Smooth muscle cell of the brain vasculature (primary cell): ENCODE measurements at regions not wholly inside any gene's neighbourhood (a gene's known extent, or its start where the extent isn't known, plus 50 kb on each side); places are given as distances from the start of the nearest gene placed in this dataset.
"Not testable (repeated sequence)": the region's sequence is repeated elsewhere in the genome, so short reads cannot be mapped to it uniquely, and the experiment has no call there.

Source experiments
- DNase-seq: peaks from one replicate; pipeline ENCODE4 v3.0.0-alpha.2; 2012; ENCODE audit warnings: low read depth, low spot score

DNA sequence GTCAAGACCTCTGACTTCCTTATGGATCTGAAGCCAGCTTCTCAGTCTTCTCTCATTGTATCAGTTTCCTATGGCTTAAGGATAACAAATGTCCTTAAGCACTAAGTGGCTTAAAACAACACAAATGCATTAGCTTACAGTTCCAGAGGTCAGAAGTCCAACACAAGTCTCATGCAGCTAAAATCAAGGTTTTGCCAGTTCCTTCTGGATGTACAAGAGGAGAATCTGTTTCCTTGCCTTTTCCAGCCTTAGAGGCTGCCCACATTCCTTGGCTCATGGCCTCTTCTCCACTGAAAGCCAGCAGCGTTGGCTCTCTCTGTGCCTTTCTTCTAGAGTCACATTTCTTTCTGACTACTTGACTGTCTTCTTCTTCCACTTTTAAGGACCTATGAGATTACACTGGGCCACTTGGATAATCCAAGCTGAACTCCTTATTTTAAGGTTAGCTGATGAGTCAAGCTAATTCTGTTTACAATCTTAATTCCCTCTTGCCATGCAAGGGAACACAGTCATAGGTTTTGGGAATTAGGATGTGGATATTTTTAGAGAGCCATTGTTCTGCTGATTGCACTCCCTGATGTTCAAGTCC is 179.0 kb downstream of the BCAS1 start:
- DNase-seq, result no peak

DNA sequence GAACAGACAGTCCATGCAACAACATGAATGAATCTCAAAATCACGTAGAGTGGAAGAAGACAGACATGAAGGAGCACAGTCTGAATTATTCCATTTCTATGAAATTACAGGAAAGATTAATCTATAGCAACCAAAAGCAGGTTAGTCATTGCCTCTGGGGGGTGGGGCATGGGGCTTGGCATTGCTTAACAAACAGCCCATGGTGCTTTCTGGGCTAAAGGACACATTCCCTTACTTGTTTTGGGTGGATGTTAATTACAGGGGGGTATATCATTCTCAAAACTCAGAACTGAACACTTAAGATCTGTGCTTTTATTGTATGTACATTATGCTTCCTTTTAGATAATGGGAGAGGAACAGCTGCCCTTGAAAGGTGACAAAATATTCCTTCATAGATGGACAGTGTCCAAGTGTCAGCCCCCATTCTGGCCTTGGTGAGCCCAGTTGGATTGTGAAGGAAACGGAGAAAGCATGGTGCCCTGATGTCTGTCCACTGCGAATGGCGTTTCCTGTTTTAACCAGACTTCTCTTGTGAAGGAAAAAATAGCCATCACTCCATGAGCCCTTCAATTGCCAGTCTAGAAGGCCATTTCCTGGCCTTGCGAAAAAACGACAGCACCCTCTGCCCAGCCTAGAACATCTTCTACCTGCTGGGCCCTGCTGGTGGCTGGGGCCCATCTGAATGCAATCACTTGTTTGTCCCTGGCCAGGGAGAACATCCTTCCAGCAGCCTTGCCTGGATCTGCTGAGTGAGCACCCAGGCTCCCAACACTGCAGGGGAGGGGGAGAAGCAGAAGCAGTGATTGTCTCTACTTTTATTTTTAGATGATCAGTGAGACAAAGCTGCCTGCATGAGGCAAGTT is 179.7 kb downstream of the BCAS1 start:
- DNase-seq, result no peak

DNA sequence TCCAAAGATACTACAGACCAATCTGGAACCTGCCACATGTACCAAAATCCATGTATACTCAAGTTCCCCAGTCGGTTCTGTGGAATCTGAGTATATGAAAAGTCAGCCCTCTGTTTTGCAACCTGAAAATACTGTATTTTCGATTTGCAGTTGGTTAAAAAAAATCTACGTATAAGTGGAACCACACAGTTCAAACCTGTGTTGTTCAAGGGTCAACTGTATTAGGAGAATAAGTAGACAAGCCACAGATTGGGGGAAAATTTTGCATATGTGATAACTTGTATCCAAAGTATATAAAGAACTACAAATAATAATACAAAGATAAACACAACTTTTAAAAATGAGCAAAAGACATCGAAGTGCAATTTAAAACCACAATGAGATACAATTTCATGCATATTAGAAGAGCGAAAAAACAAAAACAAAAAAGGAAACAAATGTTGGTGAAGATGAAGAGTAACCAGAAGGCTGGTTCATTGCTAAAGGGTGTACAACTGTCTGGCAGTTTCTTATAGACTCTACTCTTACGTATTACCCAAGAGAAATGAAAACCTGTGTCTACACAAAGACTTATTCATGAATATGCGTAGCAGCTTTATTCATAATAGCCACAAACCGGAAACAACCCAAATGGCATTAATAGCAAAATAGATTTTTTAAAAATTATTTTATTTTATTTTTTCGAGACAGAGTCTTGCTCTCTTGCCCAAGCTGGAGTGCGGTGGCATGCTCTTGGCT is 180.8 kb downstream of the BCAS1 start:
- no peak for DNase-seq

DNA sequence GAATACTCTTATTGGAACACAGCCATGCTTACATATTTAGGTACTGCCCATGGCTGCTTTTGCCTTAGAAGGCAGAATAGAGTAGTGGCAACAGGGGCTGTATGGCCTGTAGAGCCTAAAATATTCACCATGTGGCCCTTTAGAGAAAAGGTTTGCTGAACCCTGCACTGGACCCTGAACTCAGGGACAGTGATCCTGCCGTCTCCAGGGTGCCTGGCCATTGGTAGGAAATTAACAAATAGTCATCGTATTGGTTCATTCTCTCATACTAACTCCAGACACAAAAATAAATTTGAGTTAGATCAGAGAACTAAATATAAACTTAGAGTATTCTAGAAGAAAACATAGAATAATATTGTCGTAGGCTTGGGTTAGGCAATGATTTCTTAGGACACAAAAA is 181.4 kb downstream of the BCAS1 start:
- no peak for DNase-seq

DNA sequence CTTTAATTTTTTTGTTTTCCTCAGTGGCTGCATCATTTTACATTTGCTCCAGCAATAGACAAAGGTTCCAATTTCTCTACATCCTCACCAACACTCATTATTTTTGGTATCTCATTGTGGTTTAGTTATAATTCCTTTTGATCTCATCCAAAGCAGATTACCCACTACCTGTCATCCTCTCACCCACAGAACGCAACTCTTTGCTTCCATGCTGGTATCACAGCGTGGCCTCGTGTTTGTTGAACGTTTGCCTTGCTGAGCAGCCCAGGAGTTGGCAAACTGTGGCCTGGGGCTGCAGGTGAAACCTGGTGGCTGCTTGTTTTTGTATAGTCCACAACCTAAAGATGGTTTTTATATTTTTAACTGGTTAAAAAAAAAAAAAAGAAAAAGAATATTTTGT is 181.9 kb downstream of the BCAS1 start:
- DNase-seq, result no peak

DNA sequence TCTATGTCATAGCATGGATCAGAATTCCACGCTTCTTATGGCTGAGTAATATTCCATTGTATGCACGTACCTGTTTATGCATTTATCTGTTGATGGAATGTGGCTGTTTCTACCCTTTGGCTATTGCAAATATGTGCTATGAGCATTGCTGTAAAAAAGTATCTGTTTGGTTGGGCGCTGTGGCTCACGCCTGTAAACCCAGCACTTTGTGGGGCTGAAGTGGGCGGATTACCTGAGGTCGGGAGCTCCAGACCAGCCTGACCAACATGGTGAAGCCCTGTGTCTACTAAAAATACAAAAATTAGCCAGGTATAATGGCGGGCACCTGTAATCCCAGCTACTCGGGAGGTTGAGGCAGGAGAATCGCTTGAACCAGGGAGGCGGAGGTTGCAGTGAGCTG is 182.4 kb downstream of the BCAS1 start:
- DNase-seq, result no peak

DNA sequence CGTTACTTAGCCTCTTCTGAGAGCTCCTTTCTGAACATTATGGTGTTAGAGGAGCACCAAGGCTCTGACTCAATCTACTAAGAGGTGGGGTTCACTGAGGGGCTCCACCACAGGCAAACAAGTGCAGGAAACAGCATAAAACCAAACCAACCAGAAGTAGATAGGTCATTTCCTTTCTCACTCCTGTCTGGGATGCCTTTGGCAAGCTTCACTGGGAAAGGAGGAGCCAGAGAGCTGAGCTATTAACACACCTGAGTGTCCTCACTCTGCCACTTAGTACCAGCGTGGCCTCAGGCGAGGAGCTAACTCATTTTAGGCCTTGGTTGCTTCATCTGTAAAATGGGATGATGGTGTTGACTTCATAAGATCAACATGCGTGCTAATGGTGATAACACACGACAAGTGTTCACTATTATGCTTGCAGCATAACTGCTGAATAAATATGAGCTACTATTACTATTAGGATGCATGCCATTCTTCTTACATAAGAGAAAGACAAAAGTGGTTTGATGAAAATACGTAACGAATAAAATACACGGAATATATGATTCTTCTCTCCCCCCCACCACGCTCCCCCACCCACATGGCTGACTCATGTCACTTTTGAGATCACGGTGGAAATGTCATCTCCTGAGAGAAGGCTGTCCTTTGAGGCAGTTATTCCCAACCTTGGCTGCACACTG is 185.4 kb downstream of the BCAS1 start:
- no peak for DNase-seq

DNA sequence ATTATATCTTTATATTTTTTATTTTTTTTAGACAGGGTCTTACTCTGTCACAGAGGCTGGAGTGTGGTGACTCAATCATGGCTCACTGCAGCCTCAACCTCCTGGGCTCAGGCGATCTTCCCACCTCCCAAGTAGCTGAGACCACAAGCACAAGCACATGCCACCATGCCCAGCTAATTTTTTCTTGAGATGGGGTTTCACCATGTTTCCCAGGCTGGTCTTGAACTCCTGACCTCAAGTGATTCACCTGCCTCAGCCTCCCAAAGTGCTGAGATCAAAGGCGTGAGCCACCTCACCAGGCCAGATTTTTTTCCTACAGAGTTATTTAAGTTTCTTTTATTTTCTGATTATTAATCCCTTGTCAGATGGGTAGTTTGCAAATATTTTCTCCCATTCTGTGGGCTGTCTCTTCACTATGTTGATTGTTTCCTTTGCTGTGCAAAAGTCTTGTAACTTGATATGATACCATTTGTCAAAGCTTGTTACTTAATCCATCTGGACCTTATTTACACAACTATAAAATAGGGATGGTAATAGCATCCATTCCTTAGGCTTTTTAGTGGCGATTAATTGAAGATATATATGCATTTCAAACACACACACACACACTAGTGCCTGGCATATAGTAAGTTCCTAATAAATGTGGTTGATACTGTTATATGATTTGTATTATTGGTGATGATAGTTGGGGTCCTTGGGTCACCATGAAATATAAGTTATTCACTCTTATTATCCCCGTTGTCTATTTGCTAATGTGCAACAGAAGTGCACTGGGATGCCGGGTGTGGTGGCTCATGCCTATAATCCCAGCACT is 187.1 kb downstream of the BCAS1 start:
- DNase-seq, result no peak

DNA sequence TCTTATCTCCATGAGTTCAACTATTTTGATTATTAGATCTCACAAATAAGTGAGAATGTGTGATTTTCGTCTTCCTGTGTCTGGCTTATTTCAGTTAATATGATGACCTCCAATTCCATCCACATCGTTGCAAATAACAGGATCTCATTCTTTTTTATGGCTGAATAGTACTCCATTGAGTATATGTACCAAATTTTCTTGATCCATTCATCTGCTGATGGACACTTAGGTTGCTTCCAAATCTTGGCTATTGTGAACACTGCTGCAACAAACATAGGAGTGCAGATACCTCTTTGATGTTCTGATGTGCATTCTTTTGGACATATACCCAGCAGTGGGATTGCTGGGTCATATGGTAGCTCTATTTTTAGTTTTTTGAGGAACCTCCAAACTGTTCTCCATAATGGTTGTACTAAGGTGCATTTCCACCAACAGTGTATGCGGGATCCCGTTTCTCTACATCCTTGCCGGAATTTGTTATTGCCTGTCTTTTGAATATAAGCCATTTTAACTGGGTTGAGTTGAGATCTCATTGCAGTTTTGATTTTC is 187.9 kb downstream of the BCAS1 start:
- not testable (repeated sequence) for DNase-seq

DNA sequence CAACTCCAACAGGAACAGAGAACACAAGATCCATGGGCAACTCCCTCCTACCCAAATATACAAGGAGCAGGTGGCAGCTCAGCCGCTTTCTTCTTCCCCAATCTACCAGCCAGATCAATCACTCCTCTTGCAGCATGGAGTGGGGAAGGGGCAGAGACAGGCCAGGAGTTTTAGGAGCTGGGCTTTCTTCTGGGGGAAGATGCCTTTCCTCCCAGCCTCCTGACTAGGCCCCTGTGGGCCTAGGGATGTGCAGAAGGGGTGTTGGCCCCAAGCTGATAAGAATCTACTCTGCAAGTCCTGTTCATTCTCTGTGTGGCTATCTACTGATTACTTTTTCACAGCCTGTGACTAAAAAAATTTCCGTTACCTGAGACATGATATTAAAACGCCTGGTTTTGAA is 189.0 kb downstream of the BCAS1 start:
- no peak for DNase-seq

DNA sequence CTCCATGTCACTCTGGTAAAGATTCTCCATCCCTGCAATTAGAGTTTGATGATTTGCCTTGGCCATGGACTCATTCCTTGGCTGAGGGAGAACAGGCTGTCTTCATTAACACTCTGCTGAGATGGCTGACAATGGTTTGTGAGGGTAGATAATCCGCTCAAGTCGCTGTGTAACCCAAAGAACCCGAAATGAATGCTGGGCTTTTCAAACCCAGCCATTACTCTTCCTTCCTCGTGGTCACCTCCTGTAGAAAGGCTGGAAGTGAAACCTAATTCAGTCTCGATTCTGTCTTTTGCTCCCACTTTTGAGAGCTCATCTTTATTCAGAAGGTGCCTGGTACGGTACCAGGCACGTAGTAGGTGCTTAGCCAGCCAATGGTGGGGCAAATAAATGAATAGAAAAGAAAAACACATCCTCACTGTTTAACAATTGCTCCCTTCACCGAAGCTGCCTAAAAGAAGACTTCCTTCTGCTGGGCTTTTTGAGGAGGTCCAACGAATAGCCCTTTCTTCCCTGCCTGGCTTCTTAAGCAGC is 190.2 kb downstream of the BCAS1 start:
- DNase-seq, result no peak

DNA sequence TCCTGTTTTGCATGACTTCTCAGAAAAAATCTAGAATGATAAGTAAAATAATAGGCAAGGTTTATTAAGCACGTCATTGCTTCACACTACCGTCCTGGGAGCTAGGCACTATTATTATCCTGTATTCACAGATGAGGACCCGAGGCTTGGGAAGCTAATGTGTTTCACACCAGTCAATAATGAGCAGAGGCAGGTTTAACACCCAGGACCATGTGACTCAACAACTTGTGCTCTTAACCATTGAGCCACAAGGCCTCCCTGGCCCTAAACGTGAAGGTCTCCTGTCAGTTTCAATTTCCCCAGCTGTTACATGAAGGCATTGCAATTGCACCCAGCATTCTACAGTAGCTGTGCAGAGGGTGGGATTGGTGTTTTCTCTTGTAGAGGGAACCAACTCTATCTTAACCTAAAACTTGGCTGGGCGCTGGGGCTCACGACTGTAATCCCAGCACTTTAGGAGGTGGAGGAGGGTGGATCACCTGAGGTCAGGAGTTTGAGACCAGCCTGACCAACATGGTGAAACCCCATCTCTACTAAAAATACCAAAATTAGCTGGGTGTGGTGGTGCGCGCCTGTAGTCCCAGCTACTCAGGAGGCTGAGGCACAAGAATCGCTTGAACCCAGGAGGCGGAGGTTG is 191.2 kb downstream of the BCAS1 start:
- DNase-seq, result no peak

DNA sequence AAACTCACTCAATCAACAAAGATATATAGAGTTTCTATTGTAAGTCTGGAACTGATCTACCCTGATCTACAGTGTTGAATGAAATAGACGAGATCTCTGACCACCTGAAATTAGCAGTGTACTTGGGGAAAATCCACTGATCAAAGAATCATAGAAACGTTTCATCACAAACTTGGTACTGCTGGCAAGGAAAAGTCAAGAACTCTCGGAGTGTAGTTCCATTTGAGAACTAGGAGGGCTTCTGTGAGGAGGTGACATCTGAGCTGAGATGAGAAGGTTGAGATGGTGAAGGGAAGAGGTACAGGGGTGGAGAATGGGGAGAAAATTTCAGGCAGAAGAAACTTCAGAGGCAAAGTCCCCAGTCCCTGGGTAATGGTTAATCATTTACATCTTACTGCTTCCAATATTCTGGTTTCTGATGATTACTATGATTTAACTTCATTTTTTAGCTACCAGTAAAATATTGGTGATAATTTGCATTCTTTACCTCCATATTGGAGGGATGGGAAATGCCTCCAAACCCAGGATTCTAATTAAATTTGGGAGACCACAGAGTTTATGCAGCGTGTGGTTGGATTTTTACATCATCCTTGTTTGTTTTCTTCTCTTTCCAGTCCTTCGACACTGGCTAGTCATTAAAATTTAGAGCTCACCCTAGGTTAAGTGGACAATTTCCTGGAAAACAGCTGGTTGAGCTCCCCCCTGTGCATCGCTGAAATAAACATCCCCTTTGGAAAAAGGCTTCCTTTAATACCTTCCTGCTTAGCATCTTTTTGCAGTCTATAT is 191.9 kb downstream of the BCAS1 start:
- no peak for DNase-seq

DNA sequence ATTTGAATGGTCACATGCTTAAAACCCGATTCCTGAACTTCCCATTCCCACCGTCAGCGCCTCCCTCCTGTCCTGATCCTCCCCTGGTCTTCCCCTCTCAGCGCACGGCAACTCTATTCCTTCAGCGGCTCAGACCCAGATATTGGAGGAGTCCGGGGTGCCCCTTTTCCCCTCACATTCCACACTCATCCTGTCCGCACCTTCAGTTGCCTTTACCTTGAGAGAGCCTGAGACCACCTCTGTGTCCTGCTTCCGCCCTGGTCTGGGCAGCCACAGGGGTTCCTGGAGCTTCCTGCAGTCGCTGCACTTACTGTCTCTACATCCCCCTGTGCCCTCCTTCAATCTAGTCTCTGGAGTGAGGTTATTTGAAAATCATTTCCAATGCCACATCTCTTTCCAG is 193.4 kb downstream of the BCAS1 start:
- no peak for DNase-seq

DNA sequence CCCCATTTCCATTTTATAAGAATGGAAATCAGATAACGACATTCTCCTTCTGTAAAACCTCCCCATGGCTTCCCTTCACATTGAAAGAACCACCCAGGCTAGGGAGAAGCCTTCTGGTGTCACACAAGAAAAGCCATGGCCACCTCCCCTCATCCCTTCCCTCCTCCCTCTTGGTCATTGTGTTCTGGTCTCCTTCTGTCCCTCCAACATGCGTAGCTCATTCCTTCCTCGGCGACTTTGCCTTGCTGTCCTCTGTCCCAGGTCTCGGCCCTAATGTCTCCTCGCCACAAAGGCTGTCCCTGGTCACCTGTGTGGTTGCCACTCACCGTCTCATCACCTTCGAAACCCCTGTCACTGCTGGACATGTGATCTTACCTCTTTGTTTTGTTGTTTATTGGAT is 193.9 kb downstream of the BCAS1 start:
- no peak for DNase-seq

DNA sequence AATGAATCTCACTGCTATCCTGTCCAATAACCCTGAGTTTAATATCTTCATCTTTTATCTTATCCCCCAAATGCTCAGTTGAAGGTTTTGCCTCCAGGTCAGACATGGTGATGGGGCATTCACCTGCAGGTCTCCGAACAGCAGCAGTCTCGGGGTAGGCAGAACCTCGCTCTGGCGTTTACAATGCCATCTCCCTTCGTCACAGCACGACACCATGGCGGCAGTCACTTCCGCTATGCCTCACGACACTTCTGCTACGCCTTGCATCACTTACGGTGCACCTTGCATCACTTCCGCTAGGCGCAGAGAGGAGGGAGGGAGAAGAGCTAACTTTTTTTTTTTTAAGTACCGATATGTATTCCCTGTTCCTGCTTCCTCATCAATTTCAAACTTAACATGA is 194.9 kb downstream of the BCAS1 start:
- no peak for DNase-seq

DNA sequence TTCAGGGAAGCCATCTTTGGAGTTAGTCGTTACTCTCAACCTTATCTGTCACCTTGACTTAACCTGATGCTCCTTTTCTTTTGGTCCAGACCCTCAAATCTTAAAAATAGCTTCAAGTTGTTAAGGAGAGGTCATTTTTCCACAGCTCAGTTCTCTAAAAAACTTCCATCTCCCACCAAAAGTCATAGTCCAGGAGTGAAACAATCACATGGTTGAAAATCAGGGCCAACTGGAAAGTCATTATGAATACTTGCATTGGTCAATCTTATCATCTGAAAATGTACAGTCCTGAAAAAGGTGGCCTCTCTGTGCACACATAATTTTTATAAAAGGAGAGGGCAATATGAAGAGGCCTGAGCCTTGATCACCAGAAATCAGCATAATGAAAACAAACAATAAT is 195.7 kb downstream of the BCAS1 start:
- no peak for DNase-seq

DNA sequence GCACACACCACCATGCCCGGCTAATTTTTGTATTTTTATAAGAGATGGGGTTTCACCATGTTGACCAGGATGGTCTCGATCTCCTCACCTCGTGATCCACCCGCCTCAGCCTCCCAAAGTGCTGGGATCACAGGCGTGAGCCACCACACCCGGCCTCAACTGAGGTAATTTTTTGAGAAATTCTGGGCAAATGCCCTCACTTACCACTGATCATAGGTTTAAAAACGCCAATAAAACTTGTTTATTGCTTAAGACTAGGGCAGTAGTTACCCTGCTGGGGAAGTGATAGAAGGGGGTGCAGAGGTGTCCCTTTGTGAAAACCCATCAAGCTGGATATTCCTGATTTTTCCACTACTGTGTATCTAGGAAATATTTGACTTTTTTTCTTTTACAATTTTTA is 196.3 kb downstream of the BCAS1 start:
- no peak for DNase-seq

DNA sequence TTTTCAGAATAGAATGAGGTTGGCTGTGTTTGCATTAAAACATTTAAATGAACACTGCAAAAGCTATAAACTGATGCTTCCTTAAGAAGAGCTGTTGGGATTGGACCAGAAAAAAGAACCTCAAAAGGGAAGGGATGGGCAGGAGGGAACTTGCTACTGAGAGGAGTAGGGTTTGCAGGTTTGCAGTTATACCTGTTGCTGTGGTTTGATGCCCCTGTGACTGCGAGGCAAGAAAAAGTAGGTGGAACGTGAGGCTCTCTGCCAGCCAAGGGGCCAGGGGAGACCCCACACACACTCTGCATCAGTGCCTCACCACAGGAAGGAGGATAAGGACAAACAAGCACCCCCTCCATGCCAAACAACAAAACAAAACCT is 197.2 kb downstream of the BCAS1 start:
- DNase-seq, result no peak
